ENCODE measurements at regions not wholly inside any gene's neighbourhood (a gene's known extent, or its start where the extent isn't known, plus 50 kb on each side); places are given as distances from the start of the nearest gene placed in this dataset.

GRCh38 chr14:105890474-105891220 is 364.3 kb downstream of the TMEM121 start:
- CTCF ChIA-PET: no interaction called here
- Histone ChIP-seq H3K4me3 (replicated peaks in 1 of 3; ENCODE audit: insufficient read depth in 1 of 3, low read depth in 1 of 3, low read length in 3 of 3) (no peak overlapping the region), H3K4me1 (ENCODE audit: control insufficient read depth, extremely low read depth, insufficient read depth, low read length) (no peaks in the 10 kb centered on the region), H3K79me2 (ENCODE audit: control insufficient read depth, insufficient read depth, low read length) (no peaks in the 10 kb centered on the region), H3K9ac (replicated peaks; ENCODE audit: extremely low read depth, insufficient read depth, low read length) (no peak overlapping the region), H3K36me3 (ENCODE audit: control insufficient read depth in 2 of 2, extremely low read depth in 1 of 2, insufficient read depth in 2 of 2, low read length in 2 of 2) (no peaks in the 10 kb centered on the region), H2AFZ (ENCODE audit: low read depth, low read length) (no peak overlapping the region), H4K20me1 (replicated peaks; ENCODE audit: control insufficient read depth, extremely low read depth, insufficient read depth, low read length) (no peaks in the 10 kb centered on the region), H3K9me3 (replicated peaks; ENCODE audit: control insufficient read depth, insufficient read depth, low read length) (no peaks in the 10 kb centered on the region), H3K27me3 (ENCODE audit: control insufficient read depth in 2 of 2, insufficient read depth in 2 of 2, low read length in 2 of 2) (no peaks in the 10 kb centered on the region), H3K9me1 (replicated peaks; ENCODE audit: control insufficient read depth, extremely low read depth, insufficient read depth, low read length) (no peaks in the 10 kb centered on the region), H3K4me2 (ENCODE audit: insufficient read depth, low read length) (no peak overlapping the region), H3K27ac (ENCODE audit: insufficient read depth, low read depth, low read length) (no peak overlapping the region)
- POLR2A ChIA-PET: no interaction called here
- BruUV-seq (replicated peaks): no TSS peak
- FAIRE-seq (no peak), DNase-seq (ENCODE audit: low read depth, low spot score) (no peak)
- intact Hi-C loops (cut with micrococcal nuclease): no loop called here
- TF ChIP-seq EZH2 (IDR thresholded peaks at IDR 0.05; ENCODE audit: borderline replicate concordance, low read depth, low read length, severe bottlenecking): no peak
- dilution Hi-C loops (cut with MboI; ENCODE audit: extremely low pct_ligation_motif_present, low sequenced_read_pairs): no loop called here

- no peak overlapping the region for H3K27ac ChIP-seq (ENCODE audit: insufficient read depth, low read depth, low read length)
- no peak overlapping the region for H3K9ac ChIP-seq (replicated peaks; ENCODE audit: extremely low read depth, insufficient read depth, low read length)
- H2AFZ ChIP-seq (ENCODE audit: low read depth, low read length): no peak overlapping the region
- BruUV-seq (replicated peaks): no TSS peak
- no peaks in the 10 kb centered on the region for H3K36me3 ChIP-seq (ENCODE audit: control insufficient read depth in 2 of 2, extremely low read depth in 1 of 2, insufficient read depth in 2 of 2, low read length in 2 of 2)
- no peaks in the 10 kb centered on the region for H3K27me3 ChIP-seq (ENCODE audit: control insufficient read depth in 2 of 2, insufficient read depth in 2 of 2, low read length in 2 of 2)
- H3K79me2 ChIP-seq (ENCODE audit: control insufficient read depth, insufficient read depth, low read length): no peaks in the 10 kb centered on the region
- H4K20me1 ChIP-seq (replicated peaks; ENCODE audit: control insufficient read depth, extremely low read depth, insufficient read depth, low read length): no peaks in the 10 kb centered on the region
- no peak overlapping the region for H3K4me2 ChIP-seq (ENCODE audit: insufficient read depth, low read length)
- ChIA-PET POLR2A (no interaction called here), CTCF (no interaction called here)
- no peak for DNase-seq (ENCODE audit: low read depth, low spot score)
- no peak for FAIRE-seq
- no peak overlapping the region for H3K4me3 ChIP-seq (replicated peaks in 1 of 3; ENCODE audit: insufficient read depth in 1 of 3, low read depth in 1 of 3, low read length in 3 of 3)
- intact Hi-C loops (cut with micrococcal nuclease): no loop called here
- H3K9me3 ChIP-seq (replicated peaks; ENCODE audit: control insufficient read depth, insufficient read depth, low read length): no peaks in the 10 kb centered on the region
- dilution Hi-C loops (cut with MboI; ENCODE audit: extremely low pct_ligation_motif_present, low sequenced_read_pairs): no loop called here
- no peaks in the 10 kb centered on the region for H3K9me1 ChIP-seq (replicated peaks; ENCODE audit: control insufficient read depth, extremely low read depth, insufficient read depth, low read length)
- no peaks in the 10 kb centered on the region for H3K4me1 ChIP-seq (ENCODE audit: control insufficient read depth, extremely low read depth, insufficient read depth, low read length)
- TF ChIP-seq MYC (IDR thresholded peaks at IDR 0.05; ENCODE audit: low read depth, low read length) (no peak), CTCF (IDR thresholded peaks at IDR 0.05; ENCODE audit: extremely low read depth in 1 of 2, insufficient read depth in 1 of 2, low read depth in 1 of 2, low read length in 2 of 2) (no peak), JUN (IDR thresholded peaks at IDR 0.05; ENCODE audit: borderline replicate concordance, insufficient read depth, insufficient read length, low read depth) (no peak), POLR2A (IDR thresholded peaks at IDR 0.05; ENCODE audit: low read depth, low read length) (no peak), EZH2 (IDR thresholded peaks at IDR 0.05; ENCODE audit: borderline replicate concordance, low read depth, low read length, severe bottlenecking) (no peak), POLR2AphosphoS5 (IDR thresholded peaks at IDR 0.05; ENCODE audit: insufficient read depth, low read depth, low read length) (no peak), MAX (IDR thresholded peaks at IDR 0.05; ENCODE audit: insufficient read depth, insufficient read length) (no peak), GATA2 (IDR thresholded peaks at IDR 0.05; ENCODE audit: insufficient read depth, insufficient read length, low read depth, low read length) (no peak)
Measured at GRCh38 chr14:105891221-105891602, 364.8 kb downstream of the TMEM121 start.

Data from endothelial cell of umbilical vein (primary cell).